HepG2 (cell line): ENCODE measurements at regions not wholly inside any gene's neighbourhood (a gene's known extent, or its start where the extent isn't known, plus 50 kb on each side); places are given as distances from the start of the nearest gene placed in this dataset.

Experiments
- AFF4 ChIP-seq: sonication (generic); formaldehyde crosslinking; IDR thresholded peaks from 2 replicates; pipeline ENCODE4 v1.4.0; 2020; ENCODE audit warnings: missing genetic modification reagents
- HOXA7 ChIP-seq: sonication (generic); formaldehyde crosslinking; IDR thresholded peaks from 2 replicates; pipeline ENCODE4 v1.8.1; 2022; ENCODE audit warnings: mild to moderate bottlenecking, missing genetic modification reagents, moderate library complexity
- KDM1A ChIP-seq: IDR thresholded peaks from 2 replicates; pipeline ENCODE4 v1.6.1; 2016; ENCODE audit warnings: missing compliant biosample characterization
- KLF13 ChIP-seq: sonication (generic); formaldehyde crosslinking; IDR thresholded peaks from 2 replicates; pipeline ENCODE4 v1.4.0; 2020; ENCODE audit warnings: mild to moderate bottlenecking, missing genetic modification reagents
- KMT2B ChIP-seq: IDR thresholded peaks from 2 replicates; pipeline ENCODE4 v1.6.1; 2016; ENCODE audit warnings: missing genetic modification reagents, missing compliant biosample characterization
- MXD4 ChIP-seq: IDR thresholded peaks from 2 replicates; pipeline ENCODE4 v1.6.1; 2016; ENCODE audit warnings: mild to moderate bottlenecking, missing biosample characterization, missing genetic modification reagents
- SETDB1 ChIP-seq: sonication (generic); formaldehyde crosslinking; IDR thresholded peaks from 2 replicates; pipeline ENCODE4 v1.5.1; 2020; ENCODE audit warnings: missing genetic modification reagents, mild to moderate bottlenecking, borderline replicate concordance
- YEATS2 ChIP-seq: sonication (generic); formaldehyde crosslinking; IDR thresholded peaks from 2 replicates; pipeline ENCODE4 v1.4.0; 2020; ENCODE audit warnings: missing genetic modification reagents, borderline replicate concordance
- ZNF225 ChIP-seq: sonication (generic); formaldehyde crosslinking; IDR thresholded peaks from 2 replicates; pipeline ENCODE4 v1.4.0; 2020; ENCODE audit warnings: mild to moderate bottlenecking, missing genetic modification reagents
- ZNF263 ChIP-seq: sonication (generic); formaldehyde crosslinking; IDR thresholded peaks from 2 replicates; pipeline ENCODE4 v1.4.0; 2020; ENCODE audit warnings: missing genetic modification reagents
- ZNF562 ChIP-seq: sonication (generic); formaldehyde crosslinking; IDR thresholded peaks from 2 replicates; pipeline ENCODE4 v1.8.0; 2022; ENCODE audit warnings: missing genetic modification reagents, borderline replicate concordance
- ZNF607 ChIP-seq: sonication (generic); formaldehyde crosslinking; IDR thresholded peaks from 2 replicates; pipeline ENCODE4 v1.5.1; 2020; ENCODE audit warnings: missing genetic modification reagents, mild to moderate bottlenecking, borderline replicate concordance
- ZNF724P ChIP-seq: sonication (generic); formaldehyde crosslinking; IDR thresholded peaks from 2 replicates; pipeline ENCODE4 v1.8.0; 2022; ENCODE audit warnings: missing genetic modification reagents, borderline replicate concordance
- ZNF766 ChIP-seq: sonication (generic); formaldehyde crosslinking; IDR thresholded peaks from 2 replicates; pipeline ENCODE4 v1.5.0; 2020; ENCODE audit warnings: missing genetic modification reagents, borderline replicate concordance
- ZNF773 ChIP-seq: sonication (generic); formaldehyde crosslinking; IDR thresholded peaks from 2 replicates; pipeline ENCODE4 v1.4.0; 2020; ENCODE audit warnings: missing genetic modification reagents, borderline replicate concordance
- ZNF891 ChIP-seq: sonication (generic); formaldehyde crosslinking; IDR thresholded peaks from 2 replicates; pipeline ENCODE4 v1.5.0; 2020; ENCODE audit warnings: mild to moderate bottlenecking, missing genetic modification reagents
- TF ChIP-seq, protein P1 (sequence below): sonication (generic); formaldehyde crosslinking; IDR thresholded peaks from 2 replicates; pipeline ENCODE4 v1.4.0; 2020; ENCODE audit warnings: missing genetic modification reagents
- TF ChIP-seq, protein P2 (sequence below): sonication (generic); formaldehyde crosslinking; conservative IDR thresholded peaks from 2 replicates; pipeline ENCODE4 v1.8.0; 2022; ENCODE audit warnings: mild to moderate bottlenecking, moderate library complexity, missing genetic modification reagents
- TF ChIP-seq, protein P3 (sequence below): sonication (generic); formaldehyde crosslinking; IDR thresholded peaks from 2 replicates; pipeline ENCODE4 v1.5.0; 2020; ENCODE audit warnings: mild to moderate bottlenecking, missing genetic modification reagents, borderline replicate concordance

DNA sequence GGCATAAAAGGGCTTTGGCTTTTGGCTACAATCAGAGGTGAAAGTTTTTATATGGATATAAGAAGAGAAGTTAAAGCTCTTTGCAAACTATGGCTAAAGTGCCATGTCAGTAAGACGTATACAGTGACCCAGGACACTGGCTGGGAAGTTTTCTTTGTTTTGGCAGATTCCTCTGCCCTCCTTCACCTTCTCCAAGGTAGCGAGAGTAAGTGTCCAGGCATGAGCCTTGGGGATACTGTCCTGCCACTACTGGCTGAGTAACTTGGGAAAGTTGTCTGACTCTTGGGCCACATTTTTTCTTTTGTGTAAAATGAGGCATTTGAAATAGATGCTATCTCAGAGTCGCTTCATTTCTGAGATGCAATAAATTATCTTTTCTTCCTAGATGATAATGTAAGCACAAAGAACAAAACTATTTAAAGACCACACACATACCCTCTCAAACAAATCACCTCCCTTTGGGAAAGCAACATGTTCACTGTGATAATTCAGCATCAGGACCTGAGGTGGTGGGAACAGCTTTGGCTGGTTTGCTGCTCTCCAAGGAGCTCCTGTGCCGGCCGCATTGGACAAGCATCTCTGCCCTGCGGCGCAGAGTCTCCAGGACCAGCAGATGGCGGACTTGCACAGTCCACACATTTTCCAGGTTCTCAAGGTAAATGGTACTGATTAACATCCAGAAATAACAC is 106.3 kb downstream of the PTCSC3 start (continued):
- TF ChIP-seq ZNF891 (CRISPR knock-in tag) (no peak), YEATS2 (CRISPR knock-in tag) (peak; percentile 74; the same call in 1 of the 2 replicates), ZNF773 (no peak), KDM1A (no peak), SETDB1 (CRISPR knock-in tag) (no peak), ZNF225 (peak; percentile 74; the same call in 1 of the 2 replicates), ZNF263 (CRISPR knock-in tag) (no peak), HOXA7 (CRISPR knock-in tag) (no peak), AFF4 (0 out of 2 replicates have a peak, but pooled peaks have one; percentile 50), KMT2B (peak; percentile 31; the same call in 1 of the 2 replicates), ZNF607 (no peak), ZNF766 (CRISPR knock-in tag) (no peak), KLF13 (CRISPR knock-in tag) (no peak), MXD4 (CRISPR knock-in tag) (peak; percentile 79; the same call in 1 of the 2 replicates), ZNF562 (CRISPR knock-in tag) (no peak), ZNF724P (CRISPR knock-in tag) (0 out of 2 replicates have a peak, but pooled peaks have one; percentile 78)
- TF ChIP-seq, protein P1, sequence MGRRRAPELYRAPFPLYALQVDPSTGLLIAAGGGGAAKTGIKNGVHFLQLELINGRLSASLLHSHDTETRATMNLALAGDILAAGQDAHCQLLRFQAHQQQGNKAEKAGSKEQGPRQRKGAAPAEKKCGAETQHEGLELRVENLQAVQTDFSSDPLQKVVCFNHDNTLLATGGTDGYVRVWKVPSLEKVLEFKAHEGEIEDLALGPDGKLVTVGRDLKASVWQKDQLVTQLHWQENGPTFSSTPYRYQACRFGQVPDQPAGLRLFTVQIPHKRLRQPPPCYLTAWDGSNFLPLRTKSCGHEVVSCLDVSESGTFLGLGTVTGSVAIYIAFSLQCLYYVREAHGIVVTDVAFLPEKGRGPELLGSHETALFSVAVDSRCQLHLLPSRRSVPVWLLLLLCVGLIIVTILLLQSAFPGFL (CRISPR knock-in tag), result no peak
- TF ChIP-seq, protein P2, sequence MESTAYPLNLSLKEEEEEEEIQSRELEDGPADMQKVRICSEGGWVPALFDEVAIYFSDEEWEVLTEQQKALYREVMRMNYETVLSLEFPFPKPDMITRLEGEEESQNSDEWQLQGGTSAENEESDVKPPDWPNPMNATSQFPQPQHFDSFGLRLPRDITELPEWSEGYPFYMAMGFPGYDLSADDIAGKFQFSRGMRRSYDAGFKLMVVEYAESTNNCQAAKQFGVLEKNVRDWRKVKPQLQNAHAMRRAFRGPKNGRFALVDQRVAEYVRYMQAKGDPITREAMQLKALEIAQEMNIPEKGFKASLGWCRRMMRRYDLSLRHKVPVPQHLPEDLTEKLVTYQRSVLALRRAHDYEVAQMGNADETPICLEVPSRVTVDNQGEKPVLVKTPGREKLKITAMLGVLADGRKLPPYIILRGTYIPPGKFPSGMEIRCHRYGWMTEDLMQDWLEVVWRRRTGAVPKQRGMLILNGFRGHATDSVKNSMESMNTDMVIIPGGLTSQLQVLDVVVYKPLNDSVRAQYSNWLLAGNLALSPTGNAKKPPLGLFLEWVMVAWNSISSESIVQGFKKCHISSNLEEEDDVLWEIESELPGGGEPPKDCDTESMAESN (CRISPR knock-in tag), result 0 out of 2 replicates have a peak, but pooled peaks have one; percentile 35
- TF ChIP-seq, protein P3, sequence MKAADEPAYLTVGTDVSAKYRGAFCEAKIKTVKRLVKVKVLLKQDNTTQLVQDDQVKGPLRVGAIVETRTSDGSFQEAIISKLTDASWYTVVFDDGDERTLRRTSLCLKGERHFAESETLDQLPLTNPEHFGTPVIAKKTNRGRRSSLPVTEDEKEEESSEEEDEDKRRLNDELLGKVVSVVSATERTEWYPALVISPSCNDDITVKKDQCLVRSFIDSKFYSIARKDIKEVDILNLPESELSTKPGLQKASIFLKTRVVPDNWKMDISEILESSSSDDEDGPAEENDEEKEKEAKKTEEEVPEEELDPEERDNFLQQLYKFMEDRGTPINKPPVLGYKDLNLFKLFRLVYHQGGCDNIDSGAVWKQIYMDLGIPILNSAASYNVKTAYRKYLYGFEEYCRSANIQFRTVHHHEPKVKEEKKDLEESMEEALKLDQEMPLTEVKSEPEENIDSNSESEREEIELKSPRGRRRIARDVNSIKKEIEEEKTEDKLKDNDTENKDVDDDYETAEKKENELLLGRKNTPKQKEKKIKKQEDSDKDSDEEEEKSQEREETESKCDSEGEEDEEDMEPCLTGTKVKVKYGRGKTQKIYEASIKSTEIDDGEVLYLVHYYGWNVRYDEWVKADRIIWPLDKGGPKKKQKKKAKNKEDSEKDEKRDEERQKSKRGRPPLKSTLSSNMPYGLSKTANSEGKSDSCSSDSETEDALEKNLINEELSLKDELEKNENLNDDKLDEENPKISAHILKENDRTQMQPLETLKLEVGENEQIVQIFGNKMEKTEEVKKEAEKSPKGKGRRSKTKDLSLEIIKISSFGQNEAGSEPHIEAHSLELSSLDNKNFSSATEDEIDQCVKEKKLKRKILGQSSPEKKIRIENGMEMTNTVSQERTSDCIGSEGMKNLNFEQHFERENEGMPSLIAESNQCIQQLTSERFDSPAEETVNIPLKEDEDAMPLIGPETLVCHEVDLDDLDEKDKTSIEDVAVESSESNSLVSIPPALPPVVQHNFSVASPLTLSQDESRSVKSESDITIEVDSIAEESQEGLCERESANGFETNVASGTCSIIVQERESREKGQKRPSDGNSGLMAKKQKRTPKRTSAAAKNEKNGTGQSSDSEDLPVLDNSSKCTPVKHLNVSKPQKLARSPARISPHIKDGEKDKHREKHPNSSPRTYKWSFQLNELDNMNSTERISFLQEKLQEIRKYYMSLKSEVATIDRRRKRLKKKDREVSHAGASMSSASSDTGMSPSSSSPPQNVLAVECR (CRISPR knock-in tag), result no peak
